ENCODE measurements at regions not wholly inside any gene's neighbourhood (a gene's known extent, or its start where the extent isn't known, plus 50 kb on each side); places are given as distances from the start of the nearest gene placed in this dataset.

GRCh38 chr2:5175231-5175630 is 517.0 kb upstream of the SOX11 start (continued):
- TF ChIP-seq CBX2 (IDR thresholded peaks at IDR 0.05; ENCODE audit: borderline replicate concordance, low read depth) (no peak), RARB (CRISPR knock-in tag; IDR thresholded peaks at IDR 0.05) (no peak), TFCP2L1 (CRISPR knock-in tag; IDR thresholded peaks at IDR 0.05) (no peak)

- ChIA-PET CTCF (no interaction called here), POLR2A (no interaction called here)
- Histone ChIP-seq H3K27ac (no peak overlapping the region), H3K4me3 (no peak overlapping the region), H3K4me2 (no peak overlapping the region), H3K4me1 (no peaks in the 10 kb centered on the region), H3K9me3 (peaks cover 13% of the 10 kb centered on the region; the same call in 2 of the 3 replicates)
- WGBS (ENCODE audit: missing lambda C conversion rate): 6% methylated on average over 4 of the region's 4 CpGs
- ATAC-seq (no peak), DNase-seq (ENCODE audit: low read depth in 1 of 2, low spot score in 1 of 2) (no peak), FAIRE-seq (no peak)
- TF ChIP-seq ZNF302 (CRISPR knock-in tag; IDR thresholded peaks at IDR 0.05): no peak
- no peak for TF ChIP-seq RCOR1 (IDR thresholded peaks at IDR 0.05; ENCODE audit: low read depth, low read length)
- TF ChIP-seq CHD4 (IDR thresholded peaks at IDR 0.05; ENCODE audit: borderline replicate concordance): no peak
- no peak for TF ChIP-seq MAZ (IDR thresholded peaks at IDR 0.05; ENCODE audit: borderline replicate concordance, low read depth, low read length)
- TF ChIP-seq, protein P1, sequence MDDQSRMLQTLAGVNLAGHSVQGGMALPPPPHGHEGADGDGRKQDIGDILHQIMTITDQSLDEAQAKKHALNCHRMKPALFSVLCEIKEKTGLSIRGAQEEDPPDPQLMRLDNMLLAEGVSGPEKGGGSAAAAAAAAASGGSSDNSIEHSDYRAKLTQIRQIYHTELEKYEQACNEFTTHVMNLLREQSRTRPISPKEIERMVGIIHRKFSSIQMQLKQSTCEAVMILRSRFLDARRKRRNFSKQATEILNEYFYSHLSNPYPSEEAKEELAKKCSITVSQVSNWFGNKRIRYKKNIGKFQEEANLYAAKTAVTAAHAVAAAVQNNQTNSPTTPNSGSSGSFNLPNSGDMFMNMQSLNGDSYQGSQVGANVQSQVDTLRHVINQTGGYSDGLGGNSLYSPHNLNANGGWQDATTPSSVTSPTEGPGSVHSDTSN (IDR thresholded peaks at IDR 0.05): no peak
- no peak for TF ChIP-seq HES2 (IDR thresholded peaks at IDR 0.05)
- TF ChIP-seq ZC3H11A (IDR thresholded peaks at IDR 0.05): no peak
- TF ChIP-seq HOXB13 (CRISPR knock-in tag; IDR thresholded peaks at IDR 0.05; ENCODE audit: low read depth): no peak
- TF ChIP-seq, protein P2, sequence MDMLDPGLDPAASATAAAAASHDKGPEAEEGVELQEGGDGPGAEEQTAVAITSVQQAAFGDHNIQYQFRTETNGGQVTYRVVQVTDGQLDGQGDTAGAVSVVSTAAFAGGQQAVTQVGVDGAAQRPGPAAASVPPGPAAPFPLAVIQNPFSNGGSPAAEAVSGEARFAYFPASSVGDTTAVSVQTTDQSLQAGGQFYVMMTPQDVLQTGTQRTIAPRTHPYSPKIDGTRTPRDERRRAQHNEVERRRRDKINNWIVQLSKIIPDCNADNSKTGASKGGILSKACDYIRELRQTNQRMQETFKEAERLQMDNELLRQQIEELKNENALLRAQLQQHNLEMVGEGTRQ (IDR thresholded peaks at IDR 0.05): no peak
- TF ChIP-seq NR3C1 (IDR thresholded peaks at IDR 0.05): no peak
- TF ChIP-seq SMC3 (IDR thresholded peaks at IDR 0.05): no peak
- TF ChIP-seq EHMT2 (IDR thresholded peaks at IDR 0.05; ENCODE audit: low read depth): no peak
- TF ChIP-seq NPAS2 (CRISPR knock-in tag; IDR thresholded peaks at IDR 0.05; ENCODE audit: borderline replicate concordance): no peak
- no peak for TF ChIP-seq CBX8 (IDR thresholded peaks at IDR 0.05)
- TF ChIP-seq NFE2L2 (conservative IDR thresholded peaks at IDR 0.05; ENCODE audit: low read length): no peak
- TF ChIP-seq CEBPB (IDR thresholded peaks at IDR 0.05): no peak
- no peak for TF ChIP-seq SREBF2 (IDR thresholded peaks at IDR 0.05)
Measured at GRCh38 chr2:5176764-5177163, 515.4 kb upstream of the SOX11 start.

GRCh38 chr2:5183031-5183430 is 509.2 kb upstream of the SOX11 start:
- POLR2A ChIA-PET: no interaction called here
- Histone ChIP-seq H3K4me2 (no peak overlapping the region), H3K4me1 (no peaks in the 10 kb centered on the region), H3K27ac (no peak overlapping the region), H3K4me3 (no peak overlapping the region), H3K9me3 (peaks cover 8% of the 10 kb centered on the region; the same call in 2 of the 3 replicates)
- WGBS (ENCODE audit: missing lambda C conversion rate): 11% methylated on average over 5 of the region's 5 CpGs
- DNase-seq (ENCODE audit: low read depth in 1 of 2, low spot score in 1 of 2) (no peak), FAIRE-seq (no peak), ATAC-seq (no peak)
- TF ChIP-seq SREBF2 (IDR thresholded peaks at IDR 0.05): no peak
- no peak for TF ChIP-seq POLR2AphosphoS2 (conservative IDR thresholded peaks at IDR 0.05; ENCODE audit: low read length)
- no peak for TF ChIP-seq ZSCAN20 (CRISPR knock-in tag; IDR thresholded peaks at IDR 0.05)
- no peak for TF ChIP-seq EHMT2 (IDR thresholded peaks at IDR 0.05; ENCODE audit: low read depth)
- TF ChIP-seq CHD4 (IDR thresholded peaks at IDR 0.05; ENCODE audit: borderline replicate concordance): no peak
- TF ChIP-seq CBX8 (IDR thresholded peaks at IDR 0.05): no peak
- TF ChIP-seq RAD21 (conservative IDR thresholded peaks at IDR 0.05 in 1 of 2, IDR thresholded peaks at IDR 0.05 in 1 of 2): no peak
- TF ChIP-seq ZC3H11A (IDR thresholded peaks at IDR 0.05): no peak
- TF ChIP-seq TFCP2L1 (CRISPR knock-in tag; IDR thresholded peaks at IDR 0.05): no peak
- TF ChIP-seq CBX2 (IDR thresholded peaks at IDR 0.05; ENCODE audit: borderline replicate concordance, low read depth): no peak
- TF ChIP-seq NR3C1 (IDR thresholded peaks at IDR 0.05): no peak
- TF ChIP-seq RFX5 (IDR thresholded peaks at IDR 0.05): no peak
- no peak for TF ChIP-seq HOXB13 (CRISPR knock-in tag; IDR thresholded peaks at IDR 0.05; ENCODE audit: low read depth)
- no peak for TF ChIP-seq MYC (IDR thresholded peaks at IDR 0.05; ENCODE audit: borderline replicate concordance, low read length)
- no peak for TF ChIP-seq KDM1A (IDR thresholded peaks at IDR 0.05; ENCODE audit: low read depth)
- no peak for TF ChIP-seq FOXS1 (CRISPR knock-in tag; IDR thresholded peaks at IDR 0.05)
- TF ChIP-seq HOXB5 (CRISPR knock-in tag; IDR thresholded peaks at IDR 0.05): no peak
- no peak for TF ChIP-seq CHD2 (IDR thresholded peaks at IDR 0.05; ENCODE audit: low read length, partially characterized antibody)
- TF ChIP-seq ZNF302 (CRISPR knock-in tag; IDR thresholded peaks at IDR 0.05): no peak
- CTCF ChIA-PET: no interaction called here
